HCEC 1CT (cell line): ENCODE measurements at regions not wholly inside any gene's neighbourhood (a gene's known extent, or its start where the extent isn't known, plus 50 kb on each side); places are given as distances from the start of the nearest gene placed in this dataset.

ENCODE experiments used
- DNase-seq: peaks from one replicate; pipeline ENCODE4 v3.0.0-alpha.2; 2017

- no peak for DNase-seq
Observed at GRCh38 chr5:144076521-144077083, 93.9 kb downstream of the YIPF5 start.

GRCh38 chr5:144083185-144083584, 87.3 kb downstream of the YIPF5 start:
- DNase-seq = no peak

- no peak for DNase-seq
Observed at GRCh38 chr5:144084971-144085370, 85.5 kb downstream of the YIPF5 start.

GRCh38 chr5:144085381-144085780, 85.1 kb downstream of the YIPF5 start:
- peak; percentile 43 for DNase-seq

GRCh38 chr5:144086295-144086694, 84.2 kb downstream of the YIPF5 start:
- no peak for DNase-seq

- DNase-seq = no peak
Observed at GRCh38 chr5:144087576-144087975, 82.9 kb downstream of the YIPF5 start.

- no peak for DNase-seq
Observed at GRCh38 chr5:144088206-144089064, 82.0 kb downstream of the YIPF5 start.

GRCh38 chr5:144089401-144090021, 80.9 kb downstream of the YIPF5 start:
- DNase-seq = no peak

- no peak for DNase-seq
Observed at GRCh38 chr5:144092508-144092907, 78.0 kb downstream of the YIPF5 start.

GRCh38 chr5:144093400-144093799, 77.1 kb downstream of the YIPF5 start:
- no peak for DNase-seq

- no peak for DNase-seq
Observed at GRCh38 chr5:144093868-144094267, 76.6 kb downstream of the YIPF5 start.

GRCh38 chr5:144100702-144101101, 69.8 kb downstream of the YIPF5 start:
- DNase-seq = no peak

GRCh38 chr5:144101616-144102015, 68.8 kb downstream of the YIPF5 start:
- DNase-seq = no peak

- no peak for DNase-seq
Observed at GRCh38 chr5:144102361-144102760, 68.1 kb downstream of the YIPF5 start.

GRCh38 chr5:144102979-144103378, 67.5 kb downstream of the YIPF5 start:
- DNase-seq = no peak

GRCh38 chr5:144103611-144104485, 66.6 kb downstream of the YIPF5 start:
- no peak for DNase-seq

GRCh38 chr5:144105371-144105770, 65.1 kb downstream of the YIPF5 start:
- DNase-seq = no peak

- DNase-seq = no peak
Observed at GRCh38 chr5:144108131-144108530, 62.3 kb downstream of the YIPF5 start.
